NOMO-1 treated with DMSO at 0.1 percent for 48 hours (cell line): ENCODE measurements at regions not wholly inside any gene's neighbourhood (a gene's known extent, or its start where the extent isn't known, plus 50 kb on each side); places are given as distances from the start of the nearest gene placed in this dataset.

Experiments used
- DNase-seq: peaks from one replicate; lab custom pipeline; 2025; ENCODE audit not compliant: unreplicated experiment; lab: John Stamatoyannopoulos, UW

DNA sequence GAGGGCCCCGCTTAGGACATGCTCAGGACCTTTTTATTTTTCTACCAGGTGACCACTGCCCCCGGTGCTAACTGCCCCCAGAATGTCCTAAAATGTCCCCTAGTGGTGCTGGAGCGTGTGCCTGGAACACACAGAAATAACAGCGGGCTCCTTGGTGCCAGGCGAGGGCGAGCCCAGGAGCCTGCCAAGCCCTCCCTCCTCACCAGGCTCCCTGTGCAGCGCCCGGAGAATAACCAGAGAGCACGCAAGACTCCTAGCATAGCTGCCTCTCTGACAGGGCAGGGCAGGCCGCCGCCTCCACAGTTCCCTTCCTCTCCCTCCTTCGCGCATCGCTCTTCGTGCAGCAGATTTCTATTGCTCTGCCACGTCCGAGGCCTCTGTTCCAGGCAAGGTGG is 84.3 kb upstream of the ZNF516 start:
- DNase-seq: no peak

DNA sequence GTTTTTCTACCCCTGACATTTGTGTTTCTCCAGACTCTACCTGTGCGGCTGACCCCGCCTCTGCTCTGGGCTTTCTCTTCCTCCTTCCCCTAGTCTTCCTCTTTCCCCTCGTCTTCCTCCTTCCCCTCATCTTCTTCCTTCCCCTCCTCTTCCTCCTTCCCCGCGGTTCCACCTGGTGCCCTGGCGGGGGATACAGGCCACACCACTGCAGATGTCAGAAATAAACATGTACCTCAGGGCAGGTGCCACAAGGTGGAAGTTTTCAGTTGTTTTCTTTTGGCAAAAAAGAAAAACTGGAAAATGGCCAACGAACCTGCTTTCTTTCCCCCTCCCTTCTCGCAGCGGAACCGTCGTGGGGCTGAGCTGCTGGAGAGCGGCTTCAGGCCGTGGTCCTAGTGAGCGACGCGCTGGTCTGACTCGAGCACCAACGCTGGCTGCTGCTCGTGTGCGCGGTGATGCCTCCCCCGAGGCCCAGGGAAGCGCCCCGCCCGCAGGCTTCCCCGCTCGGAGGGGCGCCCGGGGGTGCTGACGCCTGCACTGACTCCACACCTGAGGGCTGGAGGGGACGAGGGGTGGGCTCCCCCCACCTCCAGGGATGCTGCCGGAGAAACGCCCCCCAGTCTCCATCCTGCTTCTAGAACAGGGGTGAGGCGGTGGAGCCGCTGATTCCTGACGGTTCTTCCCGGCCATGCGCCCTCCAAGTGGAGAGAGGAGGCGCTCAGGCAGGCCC is 83.7 kb upstream of the ZNF516 start:
- no peak for DNase-seq

DNA sequence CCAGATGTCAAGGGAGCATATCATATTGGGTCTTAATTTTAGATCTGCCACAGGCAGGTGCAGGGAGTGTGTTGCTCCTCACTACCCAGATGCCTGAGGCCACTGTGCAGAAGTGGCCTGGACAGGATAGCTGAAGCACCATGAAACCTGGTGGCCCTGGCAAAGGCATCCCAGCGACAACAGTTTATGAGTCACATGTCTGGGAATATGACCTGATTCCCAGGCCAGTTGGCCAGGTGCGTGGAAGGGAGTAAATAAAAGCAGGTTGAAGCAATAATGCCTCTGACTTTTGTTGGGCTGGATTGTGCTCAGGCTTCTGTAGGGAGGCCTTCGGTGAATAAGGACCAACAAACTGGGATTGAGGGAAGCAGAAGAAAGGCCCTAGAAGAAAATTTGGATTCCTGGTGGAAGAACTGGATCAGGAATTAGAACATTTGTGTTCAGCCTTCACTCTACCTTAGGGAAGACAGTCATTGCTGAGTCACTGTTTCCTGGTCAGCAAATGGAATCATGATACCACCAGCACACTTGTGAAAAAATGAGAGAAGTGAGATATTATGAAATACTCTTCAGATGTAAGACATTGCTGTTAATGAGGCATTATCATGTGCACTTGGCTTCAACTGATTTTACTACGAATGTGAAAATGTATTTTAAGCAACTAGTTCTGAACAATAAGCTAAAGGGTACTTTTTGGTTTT is 78.4 kb upstream of the ZNF516 start:
- DNase-seq: peak; percentile 74

DNA sequence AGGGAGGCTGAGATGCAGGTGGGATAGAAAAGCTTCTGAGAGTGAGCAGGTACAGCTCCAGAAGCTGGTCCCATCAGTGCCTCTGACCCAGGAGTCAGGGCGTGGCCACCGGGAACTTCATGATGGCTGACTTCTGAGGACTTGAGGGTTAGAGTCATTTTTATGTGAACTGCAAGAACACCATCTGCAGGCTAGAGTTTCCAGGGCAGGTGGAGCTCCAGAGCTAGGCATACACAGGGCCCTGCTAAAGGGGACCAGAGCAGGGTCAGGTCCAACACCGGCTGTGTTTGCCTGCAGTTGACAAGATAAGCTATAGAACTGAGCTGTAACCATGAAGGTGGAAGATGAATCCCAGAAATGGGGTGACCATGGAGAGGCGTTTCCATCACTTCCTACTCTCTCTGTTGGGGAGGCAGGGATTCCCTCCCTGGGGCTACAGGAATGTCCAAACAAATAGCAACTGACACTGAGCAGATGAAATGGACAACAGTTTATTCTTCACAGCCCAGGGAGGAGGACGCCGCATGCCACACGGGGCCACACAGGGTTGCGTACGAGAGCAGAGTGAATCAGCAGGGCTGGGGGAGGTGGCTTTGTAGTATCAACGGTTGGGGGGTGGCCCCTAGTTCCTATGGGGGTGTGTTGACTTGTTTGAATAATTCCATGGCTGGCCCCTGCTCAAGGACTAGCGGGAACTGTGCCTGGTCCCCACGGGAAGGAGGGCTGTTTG is 77.6 kb upstream of the ZNF516 start:
- peak; percentile 24 for DNase-seq

DNA sequence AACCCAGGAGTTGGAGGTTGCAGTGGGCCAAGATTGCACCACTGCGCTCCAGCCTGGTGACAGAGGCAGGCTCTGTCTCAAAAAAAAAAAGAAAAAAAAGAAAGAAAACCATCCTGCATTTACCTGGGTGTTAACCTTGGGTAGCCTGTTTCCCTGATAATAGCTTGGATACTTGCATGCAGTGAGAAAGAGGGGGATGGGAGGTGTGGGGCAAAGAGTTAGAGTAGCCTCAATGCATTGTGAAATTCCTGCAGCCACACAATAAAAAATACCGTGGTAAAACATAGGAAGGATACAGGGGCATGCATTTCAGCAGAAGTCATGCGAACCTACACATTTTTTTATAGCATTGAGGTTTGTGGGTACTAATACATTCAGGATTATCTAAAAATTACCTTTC is 76.6 kb upstream of the ZNF516 start:
- peak; percentile 25 for DNase-seq

DNA sequence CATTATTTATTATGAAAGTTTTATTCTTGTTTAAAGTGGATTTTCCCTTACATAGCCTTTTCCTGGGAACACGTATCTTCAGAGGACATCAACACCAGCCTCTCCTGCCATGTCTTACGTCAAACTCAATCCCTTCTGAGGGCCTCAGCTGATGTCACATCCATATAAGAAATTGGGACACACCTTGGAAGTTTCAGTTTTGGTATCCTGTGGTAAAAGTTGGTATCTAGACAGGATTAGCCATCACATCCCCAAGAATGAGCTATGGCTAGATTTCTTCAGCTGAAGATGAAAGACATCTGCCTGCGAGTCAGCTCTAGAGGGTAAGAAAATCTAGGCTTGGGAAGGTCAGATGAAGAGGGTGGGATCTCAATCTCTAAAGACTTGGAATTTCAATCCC is 75.8 kb upstream of the ZNF516 start:
- DNase-seq: no peak

DNA sequence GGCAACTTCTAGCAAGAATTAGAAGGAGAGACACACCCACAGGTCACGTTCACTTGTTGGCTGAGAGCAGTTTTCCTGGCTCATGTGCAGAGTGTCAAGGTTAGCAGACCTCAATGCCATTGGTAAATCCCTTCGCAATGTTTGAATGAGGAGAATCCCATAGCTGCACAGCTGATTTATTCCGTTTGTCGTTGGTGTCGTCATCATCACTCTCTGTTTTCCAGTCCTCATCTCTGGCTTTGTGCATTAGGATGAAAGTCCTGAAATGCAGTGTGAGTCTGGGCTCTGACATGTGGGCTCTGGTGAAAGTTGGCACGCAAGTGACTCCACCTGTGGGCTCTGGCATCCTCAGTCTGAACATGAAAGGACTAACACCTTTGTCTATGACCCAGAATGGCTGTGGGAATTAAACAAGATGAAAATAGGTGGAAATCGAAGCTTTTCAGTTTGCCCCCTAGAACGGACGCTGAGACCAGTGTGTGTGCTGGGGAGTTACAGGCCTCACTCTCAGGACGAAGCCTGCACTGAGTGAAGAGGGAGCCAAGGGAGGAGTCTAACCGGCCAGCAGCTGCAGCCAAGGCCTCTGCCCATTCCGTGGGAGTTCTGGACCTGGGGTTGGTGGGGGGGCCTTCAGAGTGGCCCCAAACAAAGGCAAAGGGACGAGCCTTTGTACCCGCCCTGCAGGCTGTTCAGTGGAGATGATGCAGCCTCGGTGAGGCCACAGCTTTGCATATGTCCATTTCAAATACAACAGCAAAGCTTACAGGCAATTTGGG is 74.8 kb upstream of the ZNF516 start:
- no peak for DNase-seq

DNA sequence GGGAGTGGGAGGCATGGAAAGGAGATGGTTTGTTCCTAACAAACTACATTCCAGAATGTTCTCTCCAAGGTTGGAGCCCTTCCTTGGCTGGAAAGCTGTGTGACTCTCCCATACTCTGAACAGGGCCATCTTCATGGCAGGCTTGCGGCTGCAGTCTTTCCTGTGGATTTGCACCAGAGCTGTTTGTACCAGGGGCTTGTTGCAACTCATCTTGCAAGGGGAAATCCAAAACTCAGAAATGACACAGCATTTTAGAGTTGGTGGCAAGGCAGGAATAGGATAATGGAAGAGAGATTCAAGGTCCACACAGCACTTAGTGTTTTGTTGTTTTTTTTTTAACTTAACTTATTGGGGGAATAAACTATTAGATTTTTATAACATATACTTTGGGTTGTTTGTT is 73.7 kb upstream of the ZNF516 start:
- DNase-seq: peak; percentile 22

DNA sequence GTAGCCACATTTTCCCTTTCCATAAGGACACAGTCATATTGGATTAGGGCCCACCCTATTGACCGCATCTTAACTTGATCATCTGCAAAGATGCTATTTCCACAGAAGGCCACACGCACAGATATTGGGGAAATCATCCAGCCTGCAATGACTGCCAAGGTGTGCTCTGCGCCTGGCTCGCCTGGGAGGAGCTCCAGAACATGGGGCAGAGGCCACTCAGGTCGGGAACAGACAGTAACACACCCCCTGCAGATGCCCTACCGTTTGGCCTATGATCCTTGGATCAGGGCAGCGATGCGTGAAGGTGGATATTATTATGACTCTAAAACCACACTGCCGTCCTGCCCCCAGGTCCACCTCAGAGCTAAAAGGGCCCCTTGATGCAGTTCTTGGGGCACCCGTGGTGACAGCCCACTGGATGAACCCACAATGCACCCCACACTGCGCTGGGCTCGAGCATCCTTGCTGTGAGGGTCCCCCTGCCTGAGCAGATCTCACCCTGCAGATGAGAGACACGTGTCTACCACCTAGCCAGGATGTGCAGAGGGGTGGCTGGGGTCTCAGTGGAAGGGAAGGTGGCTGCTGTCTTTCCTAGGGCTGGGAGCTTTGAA is 72.9 kb upstream of the ZNF516 start:
- no peak for DNase-seq

DNA sequence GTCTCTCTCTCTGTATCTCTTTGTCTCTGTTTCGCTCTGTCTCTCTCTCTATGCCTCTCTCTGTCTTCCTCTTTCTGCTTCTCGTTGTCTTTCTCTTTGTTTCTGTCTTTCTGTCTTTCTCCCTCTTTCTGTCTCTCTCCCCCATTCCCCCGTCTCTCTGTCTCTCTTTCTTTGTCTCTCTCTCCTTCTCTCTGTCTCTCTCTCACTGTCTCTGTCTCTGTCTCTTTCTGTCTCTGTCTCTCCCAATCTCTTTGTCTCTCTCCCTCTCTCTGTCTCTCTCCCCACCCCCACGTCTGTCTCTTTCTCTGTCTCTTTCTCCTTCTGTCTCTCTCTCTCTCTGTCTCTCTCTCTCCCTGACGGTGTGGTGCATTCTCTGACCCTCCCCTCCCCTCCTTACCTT is 71.9 kb upstream of the ZNF516 start:
- DNase-seq: no peak

DNA sequence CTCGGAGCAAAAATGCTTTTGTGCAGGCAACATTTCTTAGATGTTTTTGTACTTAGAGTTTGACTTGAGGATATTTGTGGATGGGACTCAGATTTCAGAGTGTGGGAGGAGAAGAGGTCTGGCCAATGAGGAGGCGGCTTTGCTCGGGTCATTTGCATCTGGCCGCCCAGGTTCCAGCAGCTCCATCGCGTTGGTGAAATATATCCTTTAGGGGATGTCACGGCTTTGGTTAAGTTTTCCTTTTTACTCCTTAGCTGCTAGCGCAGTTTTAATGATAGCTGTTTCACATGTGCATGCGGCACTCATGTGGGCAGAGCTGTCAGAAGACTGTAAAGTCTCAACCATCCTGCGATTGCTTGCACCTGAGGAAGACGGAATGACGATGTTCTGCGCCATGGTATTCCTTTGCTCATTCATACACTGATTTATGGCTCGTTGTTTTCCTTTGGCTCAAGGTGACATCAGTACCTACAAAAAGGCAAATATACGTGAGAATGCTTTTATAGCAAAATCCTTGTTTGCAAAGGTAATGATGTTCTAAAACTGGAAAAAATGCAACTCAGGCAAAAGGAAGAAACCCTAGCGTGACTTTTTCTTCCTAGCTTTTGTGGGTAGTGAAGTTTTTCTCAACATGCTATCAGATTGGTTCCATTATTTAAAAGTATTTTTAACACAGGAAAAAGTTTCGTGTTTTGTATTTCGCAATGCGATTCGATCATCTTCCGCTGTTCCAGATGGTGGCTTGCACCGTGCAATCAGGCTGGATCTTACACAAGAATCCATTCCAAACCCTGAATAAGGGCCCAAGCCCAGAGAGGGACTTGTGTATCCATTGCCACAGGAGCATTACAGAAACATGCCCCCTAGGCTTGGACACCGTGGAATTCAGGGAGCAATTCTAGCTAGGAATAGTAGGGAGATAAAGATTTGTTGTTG is 70.5 kb upstream of the ZNF516 start:
- peak; percentile 92 for DNase-seq

DNA sequence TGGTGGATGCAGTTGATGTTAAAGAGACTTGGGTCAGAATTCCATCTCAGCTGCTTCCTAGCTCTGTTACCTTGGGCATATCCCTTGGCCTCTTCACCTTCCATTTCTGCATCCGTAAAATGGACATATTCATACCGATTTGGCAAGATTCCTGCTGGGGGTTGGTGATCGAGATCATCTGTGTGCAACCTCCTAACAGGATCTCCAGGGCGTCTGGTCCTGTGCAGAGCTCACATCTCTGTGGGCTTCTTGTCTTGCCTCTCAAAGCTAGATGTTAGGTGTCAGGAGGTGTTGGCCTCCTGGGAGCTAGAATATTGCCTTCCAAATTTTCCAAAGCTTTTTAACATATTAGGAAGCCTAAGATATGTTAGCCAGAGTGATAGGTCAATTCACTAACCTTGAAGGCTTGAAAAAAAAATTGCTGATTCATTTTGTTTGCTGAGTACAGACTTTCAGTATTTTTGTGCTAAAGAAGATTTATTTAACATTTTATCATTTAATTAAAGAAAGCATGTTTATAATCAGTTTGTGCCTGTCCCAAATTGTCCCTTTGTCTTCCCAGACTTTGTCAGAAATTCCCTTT is 69.7 kb upstream of the ZNF516 start:
- DNase-seq: peak; percentile 47

DNA sequence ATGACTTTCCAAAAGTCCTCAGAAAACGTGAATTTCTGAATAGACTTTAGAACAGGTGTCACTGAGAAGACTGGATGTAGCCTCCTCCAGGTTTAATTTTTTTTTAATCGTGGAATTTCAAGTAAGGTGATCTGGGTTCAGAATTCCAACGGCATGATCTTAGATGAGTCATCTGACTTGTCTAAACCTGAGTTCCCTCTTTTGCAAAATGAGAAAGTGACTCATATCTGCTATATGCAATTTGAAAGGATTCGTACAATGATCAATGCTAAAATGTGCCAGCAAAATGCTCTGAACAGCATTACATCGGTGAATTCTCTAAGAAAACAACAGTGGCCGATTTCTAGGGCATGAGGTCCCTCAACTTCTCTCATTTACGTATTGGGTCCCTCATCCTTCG is 69.1 kb upstream of the ZNF516 start:
- peak; percentile 58 for DNase-seq

DNA sequence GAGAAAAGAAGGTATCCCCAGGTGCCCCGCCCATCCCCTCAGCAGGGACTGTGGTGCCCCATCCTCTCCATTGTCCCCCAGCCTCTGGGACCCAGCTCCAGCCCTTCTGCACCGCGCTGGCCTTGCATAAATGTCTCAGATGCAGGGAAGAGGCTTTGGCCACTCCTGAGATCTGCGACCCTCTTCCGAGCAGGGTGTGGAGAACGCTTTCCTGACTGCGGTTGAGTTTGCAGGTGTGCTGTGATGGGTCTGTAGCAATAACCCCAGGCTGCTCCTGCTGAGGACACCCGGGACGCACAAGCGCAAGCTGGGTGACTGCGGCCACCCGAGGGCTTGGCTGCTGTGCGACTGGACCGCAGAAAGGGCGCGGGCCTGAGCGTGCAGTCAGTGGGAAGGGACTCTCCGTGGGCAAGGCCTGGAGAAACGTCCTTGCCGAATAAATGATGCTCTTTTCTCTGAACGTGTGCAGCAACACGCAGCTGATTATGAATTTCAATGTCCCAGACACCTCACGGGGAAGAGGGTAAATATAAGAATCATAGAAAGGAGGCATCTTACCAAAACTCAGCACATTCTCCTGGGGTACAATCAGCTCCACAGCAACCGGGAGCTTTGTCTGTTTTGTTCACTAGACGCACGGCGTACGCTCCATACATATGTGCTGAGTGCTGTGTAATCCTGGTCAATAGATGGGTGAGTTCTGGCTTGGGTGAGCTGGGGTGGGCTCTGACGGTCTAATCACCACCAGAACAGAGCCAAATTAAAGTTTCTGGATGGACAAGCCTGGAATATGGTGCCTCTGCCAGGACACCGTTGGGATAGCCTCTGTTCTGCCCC is 67.5 kb upstream of the ZNF516 start:
- DNase-seq: no peak

DNA sequence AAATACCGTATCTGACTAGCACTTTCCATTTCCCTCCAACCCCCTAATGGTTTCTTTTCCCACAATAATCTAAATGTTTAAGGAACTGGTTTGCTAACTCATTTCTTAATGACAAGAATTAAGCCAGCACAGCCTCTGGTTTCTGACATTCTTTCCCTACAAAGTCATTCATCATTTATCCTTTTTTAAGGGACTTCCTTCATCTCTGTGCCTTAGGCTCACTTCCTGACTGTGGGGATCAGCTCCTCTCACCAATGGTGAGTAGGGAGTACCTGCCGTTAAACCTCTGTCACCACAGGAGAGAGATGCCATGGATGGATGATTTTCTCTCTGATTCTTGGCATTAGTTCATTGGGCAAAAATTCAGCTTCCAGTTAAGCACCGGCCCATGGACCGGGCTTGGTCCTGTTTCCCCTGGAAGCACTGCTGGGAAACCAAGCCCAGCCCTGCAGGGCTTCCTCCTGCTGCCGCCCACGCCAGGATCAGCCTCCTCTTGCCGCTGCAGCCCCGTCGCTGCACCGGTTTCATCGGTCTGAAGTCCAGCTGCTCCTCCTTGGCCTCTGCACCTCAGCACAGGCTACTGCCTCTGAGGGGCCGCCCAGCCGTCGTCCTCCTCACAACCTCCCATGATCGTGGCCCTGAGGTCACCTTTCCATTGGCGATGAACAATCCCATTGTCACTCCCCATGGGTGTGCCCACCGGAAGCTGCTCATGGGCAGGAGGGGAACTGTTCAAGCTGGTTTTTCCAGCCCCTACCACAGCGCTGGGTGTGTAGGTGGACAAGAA is 64.0 kb upstream of the ZNF516 start:
- peak; percentile 13 for DNase-seq

DNA sequence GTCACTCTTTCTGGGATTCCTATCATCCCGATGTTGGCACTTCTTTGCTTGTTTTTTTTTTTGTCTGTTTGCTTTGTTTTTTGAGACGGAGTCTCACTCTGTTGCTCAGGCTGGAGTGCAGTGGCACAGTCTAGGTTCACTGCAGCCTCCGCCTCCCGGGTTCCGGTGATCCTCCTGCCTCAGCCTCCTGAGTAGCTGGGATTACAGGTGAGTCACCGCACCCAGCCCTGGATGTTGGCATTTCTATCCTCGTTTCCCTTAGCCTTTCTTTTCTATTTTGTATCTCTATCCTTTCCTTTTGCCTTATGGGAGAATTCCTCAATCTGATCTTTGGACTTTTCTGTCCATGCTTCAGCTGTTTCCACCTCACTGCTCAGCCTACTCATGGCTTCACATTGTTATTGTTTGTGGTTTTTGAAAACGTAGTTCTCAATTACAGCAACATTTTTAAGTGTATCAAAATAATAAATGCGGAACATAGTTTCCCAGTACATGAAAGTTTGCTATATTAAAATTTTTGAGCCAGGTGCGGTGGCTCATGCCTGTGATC is 62.1 kb upstream of the ZNF516 start:
- DNase-seq: no peak

DNA sequence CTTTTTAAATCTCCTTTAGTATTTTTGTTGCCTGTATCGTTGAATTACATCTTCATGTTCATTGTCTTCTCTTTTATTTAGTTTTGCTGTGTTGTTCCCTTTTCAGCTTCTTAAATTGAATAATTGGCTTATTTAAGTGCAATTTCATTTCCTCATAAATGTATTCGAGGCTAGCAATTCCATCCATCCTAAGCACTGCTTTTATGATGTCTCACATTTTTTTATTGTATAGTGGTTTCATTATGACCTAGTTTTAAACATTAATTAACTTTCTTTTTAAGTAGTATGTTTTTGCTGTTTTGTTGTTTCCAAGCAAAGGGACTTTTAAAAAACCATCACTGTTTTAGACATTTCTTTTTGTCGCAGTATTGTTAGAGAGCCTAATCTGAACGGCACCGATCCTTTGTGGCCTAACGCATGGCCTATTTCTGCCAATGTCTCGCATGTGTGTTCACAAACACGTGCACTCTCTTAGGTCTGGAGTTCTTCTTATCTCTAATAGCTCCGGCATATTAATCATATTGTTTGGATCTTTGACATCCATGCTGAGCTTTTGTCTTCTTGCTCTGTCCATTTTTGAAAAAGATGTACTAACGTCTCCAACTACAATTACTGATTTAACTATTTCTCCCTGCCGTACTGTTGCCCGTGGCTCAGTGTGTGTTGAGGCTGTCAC is 59.6 kb upstream of the ZNF516 start:
- peak; percentile 78 for DNase-seq
